HG02884 (cell line): ENCODE measurements at regions not wholly inside any gene's neighbourhood (a gene's known extent, or its start where the extent isn't known, plus 50 kb on each side); places are given as distances from the start of the nearest gene placed in this dataset.
A peak's percentile ranks its signal among the peaks of the same experiment; 100 is the strongest.
"Not testable (repeated sequence)": the region's sequence is repeated elsewhere in the genome, so short reads cannot be mapped to it uniquely, and the experiment has no call there.

Source experiments
- ATAC-seq: cut with Tn5 transposase; IDR thresholded peaks from one replicate; pipeline ENCODE4 v1.9.1; 2021; ENCODE audit warnings: mild to moderate bottlenecking, moderate library complexity; ENCODE audit not compliant: unreplicated experiment

GRCh38 chr10:80855348-80855971 lies 317.8 kb downstream of the SH2D4B start:
- ATAC-seq: peak; percentile 69

- no peak for ATAC-seq
Observed at GRCh38 chr10:80856186-80856585, 318.5 kb downstream of the SH2D4B start.

- ATAC-seq: not testable (repeated sequence)
Observed at GRCh38 chr10:80859279-80859678, 321.6 kb downstream of the SH2D4B start.

- ATAC-seq: no peak
Observed at GRCh38 chr10:80860719-80861118, 323.0 kb downstream of the SH2D4B start.

- no peak for ATAC-seq
Observed at GRCh38 chr10:80861882-80862281, 324.2 kb downstream of the SH2D4B start.

GRCh38 chr10:80870282-80870681 lies 332.6 kb downstream of the SH2D4B start:
- peak; percentile 92 for ATAC-seq

- ATAC-seq: peak; percentile 66
Observed at GRCh38 chr10:80871083-80871482, 333.4 kb downstream of the SH2D4B start.

- no peak for ATAC-seq
Observed at GRCh38 chr10:80878330-80878729, 340.6 kb downstream of the SH2D4B start.

GRCh38 chr10:80890146-80890545 lies 352.4 kb downstream of the SH2D4B start:
- no peak for ATAC-seq

- no peak for ATAC-seq
Observed at GRCh38 chr10:80893256-80893655, 355.6 kb downstream of the SH2D4B start.

GRCh38 chr10:80894311-80894791 lies 356.6 kb downstream of the SH2D4B start:
- ATAC-seq: no peak

- no peak for ATAC-seq
Observed at GRCh38 chr10:80894797-80895467, 357.2 kb downstream of the SH2D4B start.

GRCh38 chr10:80896076-80896475 lies 358.4 kb downstream of the SH2D4B start:
- no peak for ATAC-seq

- no peak for ATAC-seq
Observed at GRCh38 chr10:80896959-80897358, 359.3 kb downstream of the SH2D4B start.

GRCh38 chr10:80900661-80901060 lies 363.0 kb downstream of the SH2D4B start:
- ATAC-seq: no peak

GRCh38 chr10:80908611-80909010 lies 370.9 kb downstream of the SH2D4B start:
- no peak for ATAC-seq

GRCh38 chr10:80909254-80909653 lies 371.6 kb downstream of the SH2D4B start:
- no peak for ATAC-seq

- no peak for ATAC-seq
Observed at GRCh38 chr10:80917636-80918035, 379.9 kb downstream of the SH2D4B start.

GRCh38 chr10:80921032-80921431 lies 383.3 kb downstream of the SH2D4B start:
- ATAC-seq: no peak

- ATAC-seq: peak; percentile 71
Observed at GRCh38 chr10:80924063-80924952, 386.6 kb downstream of the SH2D4B start.

- no peak for ATAC-seq
Observed at GRCh38 chr10:80927419-80928078, 389.8 kb downstream of the SH2D4B start.
